ENCODE measurements at regions not wholly inside any gene's neighbourhood (a gene's known extent, or its start where the extent isn't known, plus 50 kb on each side); places are given as distances from the start of the nearest gene placed in this dataset.

DNA sequence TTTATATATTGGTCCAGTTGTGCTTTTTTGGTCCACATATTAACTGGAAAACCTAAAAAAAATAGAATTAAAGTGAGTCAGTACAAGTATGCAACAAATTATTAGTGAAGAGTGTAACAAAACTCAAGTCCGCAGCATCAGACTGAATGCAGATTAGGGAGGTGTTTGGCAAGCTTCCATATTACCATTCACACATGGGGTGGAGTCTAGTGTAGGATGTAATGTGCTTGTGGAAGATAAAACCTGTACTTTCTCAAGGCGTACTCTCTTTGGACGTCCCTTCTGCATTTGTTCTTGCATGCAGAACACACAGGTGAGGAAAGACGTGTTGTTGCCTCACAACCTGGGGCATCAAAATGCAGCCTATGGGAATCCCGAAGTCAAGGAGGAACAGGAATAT lies 668.7 kb downstream of the MRPL39 start:
- no peak for TF ChIP-seq POLR2A (IDR thresholded peaks at IDR 0.05; ENCODE audit: low read depth, low read length)
- TF ChIP-seq TAF1 (IDR thresholded peaks at IDR 0.05; ENCODE audit: low read depth, low read length) = no peak
- TF ChIP-seq POLR2AphosphoS5 (IDR thresholded peaks at IDR 0.05; ENCODE audit: low read depth, low read length) = no peak
- TF ChIP-seq SPI1 (IDR thresholded peaks at IDR 0.05; ENCODE audit: low read depth, low read length) = no peak
- no peak for TF ChIP-seq POU2F2 (IDR thresholded peaks at IDR 0.05; ENCODE audit: low read depth, low read length)
